ENCODE measurements at regions not wholly inside any gene's neighbourhood (a gene's known extent, or its start where the extent isn't known, plus 50 kb on each side); places are given as distances from the start of the nearest gene placed in this dataset.

GRCh38 chr2:235384624-235385023 is 109.2 kb upstream of the AGAP1 start:
- TF ChIP-seq CTCF (IDR thresholded peaks at IDR 0.05) (no peak), POLR2A (IDR thresholded peaks at IDR 0.05) (no peak)
